ENCODE measurements at regions not wholly inside any gene's neighbourhood (a gene's known extent, or its start where the extent isn't known, plus 50 kb on each side); places are given as distances from the start of the nearest gene placed in this dataset.

DNA sequence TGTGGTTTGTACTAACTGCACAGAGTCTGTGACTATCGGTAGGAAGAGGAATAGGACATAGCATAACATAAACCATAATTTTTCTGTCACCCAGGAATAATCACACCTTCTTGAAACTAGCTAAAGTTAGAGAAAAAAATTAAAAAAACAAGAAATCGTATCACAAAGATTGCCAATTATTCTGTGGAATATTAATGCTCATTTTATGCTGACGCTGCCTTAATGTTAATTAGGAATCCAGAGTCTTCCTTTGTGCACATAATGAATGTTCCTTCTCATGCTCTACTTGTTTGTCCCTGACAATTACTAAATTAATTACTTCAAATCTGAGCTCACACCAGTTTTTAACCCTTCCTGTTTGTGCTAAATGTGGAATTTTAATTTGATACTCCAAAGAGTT lies 772.7 kb upstream of the EPHA5 start:
- H3K36me3 ChIP-seq (ENCODE audit: control insufficient read depth in 1 of 2, insufficient read depth in 2 of 2, low read length in 2 of 2) = no peaks in the 10 kb centered on the region
- H3K4me1 ChIP-seq (ENCODE audit: control insufficient read depth in 1 of 2, insufficient read depth in 2 of 2, low read length in 2 of 2) = no peaks in the 10 kb centered on the region
- no peak for DNase-seq
- H3K27ac ChIP-seq (ENCODE audit: low read depth, low read length) = no peak overlapping the region
- H2AFZ ChIP-seq (ENCODE audit: insufficient read depth, low read length, poor library complexity) = no peak overlapping the region
- no peak overlapping the region for H3K4me3 ChIP-seq (ENCODE audit: low read depth, low read length)
- no peak overlapping the region for H3K23ac ChIP-seq (ENCODE audit: low read length)
- H3K27me3 ChIP-seq (ENCODE audit: insufficient read depth, low read length) = no peaks in the 10 kb centered on the region
- no peak overlapping the region for H2BK12ac ChIP-seq (ENCODE audit: low read length)
- H4K12ac ChIP-seq (ENCODE audit: low read depth, low read length) = no peak overlapping the region
- H3K18ac ChIP-seq (ENCODE audit: low read length) = no peak overlapping the region
- no peaks in the 10 kb centered on the region for H3K9me3 ChIP-seq (ENCODE audit: insufficient read depth, low read depth, low read length)
- no peak overlapping the region for H3K4me2 ChIP-seq (ENCODE audit: low read length)
- no peak overlapping the region for H2BK5ac ChIP-seq (ENCODE audit: low read depth, low read length, poor library complexity)
- no peak overlapping the region for H3K14ac ChIP-seq (ENCODE audit: low read length)
- no peak overlapping the region for H2BK120ac ChIP-seq (ENCODE audit: insufficient read depth, low read length, poor library complexity)
- no peak overlapping the region for H4K91ac ChIP-seq (ENCODE audit: low read depth, low read length)
- no CpG with 5 or more reads among the region's 3 CpGs for WGBS (ENCODE audit: extremely low coverage, insufficient coverage, insufficient read length)
- no peaks in the 10 kb centered on the region for H3K79me1 ChIP-seq (ENCODE audit: low read length)
- no peak overlapping the region for H4K8ac ChIP-seq (ENCODE audit: low read depth, low read length)
- no peaks in the 10 kb centered on the region for H3K79me2 ChIP-seq (ENCODE audit: control insufficient read depth, insufficient read depth, low read length, poor library complexity)
- no peak overlapping the region for H2AK5ac ChIP-seq (ENCODE audit: low read length)
- no peak overlapping the region for H3K4ac ChIP-seq (ENCODE audit: low read depth, low read length)
- no peak overlapping the region for H3K9ac ChIP-seq (ENCODE audit: low read length)

DNA sequence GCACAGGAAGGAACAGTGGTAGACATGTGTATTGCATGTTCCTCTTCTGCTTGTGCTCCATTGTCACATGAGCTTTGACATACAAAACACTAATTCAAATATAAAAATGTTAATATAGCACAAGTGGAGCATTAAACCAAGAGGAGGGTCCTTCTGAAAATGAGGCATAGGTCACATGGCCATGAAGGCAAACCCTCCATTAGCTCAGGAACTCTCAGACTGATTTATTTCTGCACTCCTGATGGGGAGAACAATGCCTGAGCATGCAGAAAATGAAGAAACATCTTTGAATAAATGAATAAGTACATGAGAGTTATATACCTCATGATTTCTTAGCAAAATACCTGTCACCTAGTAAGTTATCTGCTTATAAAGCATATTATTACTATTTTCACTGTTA lies 769.2 kb upstream of the EPHA5 start:
- no peak overlapping the region for H3K18ac ChIP-seq (ENCODE audit: low read length)
- H2AK5ac ChIP-seq (ENCODE audit: low read length) = no peak overlapping the region
- H2BK5ac ChIP-seq (ENCODE audit: low read depth, low read length, poor library complexity) = no peak overlapping the region
- H2BK120ac ChIP-seq (ENCODE audit: insufficient read depth, low read length, poor library complexity) = no peak overlapping the region
- no peaks in the 10 kb centered on the region for H3K36me3 ChIP-seq (ENCODE audit: control insufficient read depth in 1 of 2, insufficient read depth in 2 of 2, low read length in 2 of 2)
- no peak overlapping the region for H3K27ac ChIP-seq (ENCODE audit: low read depth, low read length)
- no peaks in the 10 kb centered on the region for H3K79me2 ChIP-seq (ENCODE audit: control insufficient read depth, insufficient read depth, low read length, poor library complexity)
- no peak overlapping the region for H3K4ac ChIP-seq (ENCODE audit: low read depth, low read length)
- no peak overlapping the region for H2BK12ac ChIP-seq (ENCODE audit: low read length)
- H3K27me3 ChIP-seq (ENCODE audit: insufficient read depth, low read length) = no peaks in the 10 kb centered on the region
- no peak overlapping the region for H3K4me3 ChIP-seq (ENCODE audit: low read depth, low read length)
- H3K4me1 ChIP-seq (ENCODE audit: control insufficient read depth in 1 of 2, insufficient read depth in 2 of 2, low read length in 2 of 2) = no peaks in the 10 kb centered on the region
- no peak overlapping the region for H3K9ac ChIP-seq (ENCODE audit: low read length)
- no peak overlapping the region for H3K4me2 ChIP-seq (ENCODE audit: low read length)
- H3K9me3 ChIP-seq (ENCODE audit: insufficient read depth, low read depth, low read length) = no peaks in the 10 kb centered on the region
- no peak overlapping the region for H4K91ac ChIP-seq (ENCODE audit: low read depth, low read length)
- no peak overlapping the region for H4K8ac ChIP-seq (ENCODE audit: low read depth, low read length)
- H3K14ac ChIP-seq (ENCODE audit: low read length) = no peak overlapping the region
- no peak overlapping the region for H4K12ac ChIP-seq (ENCODE audit: low read depth, low read length)
- no peak overlapping the region for H3K23ac ChIP-seq (ENCODE audit: low read length)
- no peak overlapping the region for H2AFZ ChIP-seq (ENCODE audit: insufficient read depth, low read length, poor library complexity)
- H3K79me1 ChIP-seq (ENCODE audit: low read length) = no peaks in the 10 kb centered on the region
- DNase-seq = no peak

GRCh38 chr4:66433706-66434105 lies 763.4 kb upstream of the EPHA5 start:
- Histone ChIP-seq H4K12ac (ENCODE audit: low read depth, low read length) (no peak overlapping the region), H2BK120ac (ENCODE audit: insufficient read depth, low read length, poor library complexity) (no peak overlapping the region), H3K9ac (ENCODE audit: low read length) (no peak overlapping the region), H3K79me2 (ENCODE audit: control insufficient read depth, insufficient read depth, low read length, poor library complexity) (no peaks in the 10 kb centered on the region), H2AFZ (ENCODE audit: insufficient read depth, low read length, poor library complexity) (no peak overlapping the region), H3K23ac (ENCODE audit: low read length) (no peak overlapping the region), H3K79me1 (ENCODE audit: low read length) (no peaks in the 10 kb centered on the region), H3K4me1 (ENCODE audit: control insufficient read depth in 1 of 2, insufficient read depth in 2 of 2, low read length in 2 of 2) (no peaks in the 10 kb centered on the region), H3K14ac (ENCODE audit: low read length) (no peak overlapping the region), H3K9me3 (ENCODE audit: insufficient read depth, low read depth, low read length) (no peaks in the 10 kb centered on the region), H3K4ac (ENCODE audit: low read depth, low read length) (no peak overlapping the region), H3K27me3 (ENCODE audit: insufficient read depth, low read length) (no peaks in the 10 kb centered on the region), H3K4me2 (ENCODE audit: low read length) (no peak overlapping the region), H2BK12ac (ENCODE audit: low read length) (no peak overlapping the region), H2BK5ac (ENCODE audit: low read depth, low read length, poor library complexity) (no peak overlapping the region), H3K27ac (ENCODE audit: low read depth, low read length) (no peak overlapping the region), H2AK5ac (ENCODE audit: low read length) (no peak overlapping the region), H3K18ac (ENCODE audit: low read length) (no peak overlapping the region), H4K8ac (ENCODE audit: low read depth, low read length) (no peak overlapping the region), H3K4me3 (ENCODE audit: low read depth, low read length) (no peak overlapping the region), H3K36me3 (ENCODE audit: control insufficient read depth in 1 of 2, insufficient read depth in 2 of 2, low read length in 2 of 2) (no peaks in the 10 kb centered on the region), H4K91ac (ENCODE audit: low read depth, low read length) (no peak overlapping the region)
- DNase-seq = no peak
- no CpG with 5 or more reads among the region's 4 CpGs for WGBS (ENCODE audit: extremely low coverage, insufficient coverage, insufficient read length)

DNA sequence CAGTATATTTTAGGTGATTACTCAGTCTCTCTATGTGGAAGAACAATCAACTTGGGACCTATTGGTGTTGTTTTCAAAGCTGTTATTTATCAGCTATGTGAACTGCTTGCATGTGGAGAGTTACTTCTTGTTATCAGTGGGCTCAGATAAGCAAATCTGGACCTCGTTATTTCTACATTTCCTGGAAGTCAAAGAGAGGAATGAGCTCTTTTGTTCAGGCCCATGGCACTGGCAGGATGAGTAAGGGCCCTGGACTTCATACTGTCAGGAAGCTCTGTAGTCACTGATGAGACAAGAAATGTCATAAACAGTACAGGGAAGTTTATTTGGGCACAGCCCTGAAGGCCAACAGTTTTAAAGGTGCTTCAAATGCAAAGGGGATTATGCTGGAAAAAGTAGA lies 760.6 kb upstream of the EPHA5 start:
- no peak overlapping the region for H2BK120ac ChIP-seq (ENCODE audit: insufficient read depth, low read length, poor library complexity)
- H2BK5ac ChIP-seq (ENCODE audit: low read depth, low read length, poor library complexity) = no peak overlapping the region
- H2AFZ ChIP-seq (ENCODE audit: insufficient read depth, low read length, poor library complexity) = no peak overlapping the region
- no peaks in the 10 kb centered on the region for H3K9me3 ChIP-seq (ENCODE audit: insufficient read depth, low read depth, low read length)
- no peaks in the 10 kb centered on the region for H3K36me3 ChIP-seq (ENCODE audit: control insufficient read depth in 1 of 2, insufficient read depth in 2 of 2, low read length in 2 of 2)
- H3K18ac ChIP-seq (ENCODE audit: low read length) = no peak overlapping the region
- no peak overlapping the region for H4K8ac ChIP-seq (ENCODE audit: low read depth, low read length)
- no peaks in the 10 kb centered on the region for H3K27me3 ChIP-seq (ENCODE audit: insufficient read depth, low read length)
- no peaks in the 10 kb centered on the region for H3K4me1 ChIP-seq (ENCODE audit: control insufficient read depth in 1 of 2, insufficient read depth in 2 of 2, low read length in 2 of 2)
- no peak overlapping the region for H2BK12ac ChIP-seq (ENCODE audit: low read length)
- no peak overlapping the region for H3K4ac ChIP-seq (ENCODE audit: low read depth, low read length)
- no CpG with 5 or more reads among the region's 1 CpG for WGBS (ENCODE audit: extremely low coverage, insufficient coverage, insufficient read length)
- no peaks in the 10 kb centered on the region for H3K79me2 ChIP-seq (ENCODE audit: control insufficient read depth, insufficient read depth, low read length, poor library complexity)
- H3K14ac ChIP-seq (ENCODE audit: low read length) = no peak overlapping the region
- no peak overlapping the region for H2AK5ac ChIP-seq (ENCODE audit: low read length)
- H4K12ac ChIP-seq (ENCODE audit: low read depth, low read length) = no peak overlapping the region
- H3K9ac ChIP-seq (ENCODE audit: low read length) = no peak overlapping the region
- no peak overlapping the region for H3K27ac ChIP-seq (ENCODE audit: low read depth, low read length)
- no peak overlapping the region for H3K23ac ChIP-seq (ENCODE audit: low read length)
- H3K79me1 ChIP-seq (ENCODE audit: low read length) = no peaks in the 10 kb centered on the region
- H4K91ac ChIP-seq (ENCODE audit: low read depth, low read length) = no peak overlapping the region
- peak in 1 of 2 donors; percentile 0 for DNase-seq
- H3K4me3 ChIP-seq (ENCODE audit: low read depth, low read length) = no peak overlapping the region
- H3K4me2 ChIP-seq (ENCODE audit: low read length) = no peak overlapping the region

GRCh38 chr4:66429276-66429675 lies 759.0 kb upstream of the EPHA5 start:
- H3K4me3 ChIP-seq (ENCODE audit: low read depth, low read length) = no peak overlapping the region
- no peaks in the 10 kb centered on the region for H3K9me3 ChIP-seq (ENCODE audit: insufficient read depth, low read depth, low read length)
- no peaks in the 10 kb centered on the region for H3K4me1 ChIP-seq (ENCODE audit: control insufficient read depth in 1 of 2, insufficient read depth in 2 of 2, low read length in 2 of 2)
- no peaks in the 10 kb centered on the region for H3K79me2 ChIP-seq (ENCODE audit: control insufficient read depth, insufficient read depth, low read length, poor library complexity)
- H4K91ac ChIP-seq (ENCODE audit: low read depth, low read length) = no peak overlapping the region
- no peak overlapping the region for H2BK5ac ChIP-seq (ENCODE audit: low read depth, low read length, poor library complexity)
- no peak overlapping the region for H3K27ac ChIP-seq (ENCODE audit: low read depth, low read length)
- H2AFZ ChIP-seq (ENCODE audit: insufficient read depth, low read length, poor library complexity) = no peak overlapping the region
- H2AK5ac ChIP-seq (ENCODE audit: low read length) = no peak overlapping the region
- H3K36me3 ChIP-seq (ENCODE audit: control insufficient read depth in 1 of 2, insufficient read depth in 2 of 2, low read length in 2 of 2) = no peaks in the 10 kb centered on the region
- no peak for DNase-seq
- H3K79me1 ChIP-seq (ENCODE audit: low read length) = no peaks in the 10 kb centered on the region
- no peaks in the 10 kb centered on the region for H3K27me3 ChIP-seq (ENCODE audit: insufficient read depth, low read length)
- H3K14ac ChIP-seq (ENCODE audit: low read length) = no peak overlapping the region
- no peak overlapping the region for H3K18ac ChIP-seq (ENCODE audit: low read length)
- H3K4me2 ChIP-seq (ENCODE audit: low read length) = no peak overlapping the region
- H2BK120ac ChIP-seq (ENCODE audit: insufficient read depth, low read length, poor library complexity) = no peak overlapping the region
- no peak overlapping the region for H3K23ac ChIP-seq (ENCODE audit: low read length)
- WGBS (ENCODE audit: extremely low coverage, insufficient coverage, insufficient read length) = no CpG with 5 or more reads among the region's 1 CpG
- no peak overlapping the region for H3K4ac ChIP-seq (ENCODE audit: low read depth, low read length)
- H4K8ac ChIP-seq (ENCODE audit: low read depth, low read length) = no peak overlapping the region
- no peak overlapping the region for H4K12ac ChIP-seq (ENCODE audit: low read depth, low read length)
- H2BK12ac ChIP-seq (ENCODE audit: low read length) = no peak overlapping the region
- no peak overlapping the region for H3K9ac ChIP-seq (ENCODE audit: low read length)
